ENCODE measurements at regions not wholly inside any gene's neighbourhood (a gene's known extent, or its start where the extent isn't known, plus 50 kb on each side); places are given as distances from the start of the nearest gene placed in this dataset.

DNA sequence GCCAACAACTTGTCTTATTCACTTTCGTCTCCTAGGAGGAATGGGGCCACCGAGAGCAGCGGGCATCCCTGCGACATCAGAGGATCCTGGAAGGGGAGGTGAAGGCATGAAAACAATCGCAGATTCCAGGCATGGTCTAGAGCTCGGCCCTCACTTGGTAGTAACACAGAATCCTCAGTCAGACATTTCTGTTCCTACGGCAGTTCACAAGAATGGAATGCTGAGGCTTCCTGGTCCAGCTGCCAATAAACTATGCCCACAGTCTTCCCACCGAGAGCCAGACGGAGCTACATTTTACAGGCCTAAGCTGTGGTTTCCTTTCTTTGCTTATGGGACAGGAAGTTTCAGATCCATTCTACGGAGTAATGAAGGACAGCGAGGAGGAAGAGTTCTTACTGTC, 75.8 kb downstream of the OR13A1 start:
- no peak for TF ChIP-seq MYC (IDR thresholded peaks at IDR 0.05; ENCODE audit: borderline replicate concordance, low read length)
- no peak for TF ChIP-seq CTCF (IDR thresholded peaks at IDR 0.05)
- no peak for TF ChIP-seq MAX (IDR thresholded peaks at IDR 0.05)

Data from A549 (cell line).